Endothelial cell of umbilical vein (primary cell): ENCODE measurements at regions not wholly inside any gene's neighbourhood (a gene's known extent, or its start where the extent isn't known, plus 50 kb on each side); places are given as distances from the start of the nearest gene placed in this dataset.

ENCODE experiments used
- BruUV-seq: library from RNA; stranded (reverse); fragments of 400-500 nt; replicated peaks from 2 replicates; lab custom pipeline; 2021; lab: Mats Ljungman, UMichigan
- CTCF ChIA-PET: fragments of 300-600, 350-600 bp; sonication (Branson Sonifier 250); formaldehyde crosslinking; loops from one replicate; lab custom pipeline; 2021; ENCODE audit warnings: antibody characterized with exemption, inconsistent platforms; lab: Charles Lee
- POLR2A ChIA-PET: fragments of 300-600, 350-600 bp; sonication (Branson Sonifier 250); formaldehyde crosslinking; loops from one replicate; lab custom pipeline; 2021; ENCODE audit warnings: antibody characterized with exemption, inconsistent platforms; lab: Charles Lee
- DNase-seq: peaks from one replicate; pipeline ENCODE4 v3.0.0-alpha.2; 2011; ENCODE audit warnings: low read depth, low spot score
- FAIRE-seq: peaks from 2 replicates; lab custom pipeline; 2011; peaks lifted over from hg19 to GRCh38; lab: Jason Lieb, UNC
- H2AFZ ChIP-seq: 2 replicates; pipeline ENCODE4 v1.6.0; 2012; ENCODE audit warnings: low read depth, low read length, control low read depth, inconsistent platforms
- H3K27ac ChIP-seq: 2 replicates; pipeline ENCODE4 v1.5.1; 2011; ENCODE audit warnings: low read depth, mild to moderate bottlenecking, control low read depth, low read length, moderate library complexity; ENCODE audit not compliant: insufficient read depth
- H3K27me3 ChIP-seq, 2 experiments: 2 replicates each; pipeline versions ENCODE4 v1.6.0 to v1.6.1; 2011; ENCODE audit warnings: low read length in 2 of 2, mixed read lengths in 1 of 2; ENCODE audit not compliant: control insufficient read depth in 2 of 2, insufficient read depth in 2 of 2
- H3K36me3 ChIP-seq, 2 experiments: 2 replicates in 1 of 2; 3 replicates in 1 of 2; pipeline ENCODE4 v1.5.1; 2011; ENCODE audit warnings: low read length in 2 of 2, mild to moderate bottlenecking in 1 of 2, moderate library complexity in 1 of 2; ENCODE audit not compliant: control insufficient read depth in 2 of 2, insufficient read depth in 2 of 2; ENCODE audit errors: extremely low read depth in 1 of 2
- H3K4me1 ChIP-seq: 3 replicates; pipeline ENCODE4 v1.5.1; 2011; ENCODE audit warnings: mild to moderate bottlenecking, low read length; ENCODE audit not compliant: control insufficient read depth, insufficient read depth; ENCODE audit errors: extremely low read depth
- H3K4me2 ChIP-seq: 2 replicates; pipeline ENCODE4 v1.6.1; 2011; ENCODE audit warnings: low read length, control low read depth, mixed read lengths; ENCODE audit not compliant: insufficient read depth
- H3K4me3 ChIP-seq, 3 experiments: fragments of 200-600 bp in 1 of 3; sonication (generic), shearing (Covaris generic) in 1 of 3; replicated peaks in 1 of 3; 2 replicates each; pipeline ENCODE4 v1.5.1; 2011 to 2016; ENCODE audit warnings: control low read depth in 3 of 3, low read length in 3 of 3, mild to moderate bottlenecking in 2 of 3, inconsistent platforms in 1 of 3, low read depth in 1 of 3, moderate library complexity in 1 of 3; ENCODE audit not compliant: insufficient read depth in 1 of 3
- H3K79me2 ChIP-seq: 2 replicates; pipeline ENCODE4 v1.6.0; 2012; ENCODE audit warnings: low read length, inconsistent platforms; ENCODE audit not compliant: control insufficient read depth, insufficient read depth
- H3K9ac ChIP-seq: replicated peaks from 2 replicates; pipeline ENCODE3; 2011; ENCODE audit warnings: low read length, control low read depth; ENCODE audit not compliant: insufficient read depth; ENCODE audit errors: extremely low read depth
- H3K9me1 ChIP-seq: replicated peaks from 3 replicates; pipeline ENCODE4 v1.6.0; 2011; ENCODE audit warnings: mild to moderate bottlenecking, low read length; ENCODE audit not compliant: control insufficient read depth, insufficient read depth; ENCODE audit errors: extremely low read depth
- H3K9me3 ChIP-seq: replicated peaks from 2 replicates; pipeline ENCODE4 v1.5.1; 2012; ENCODE audit warnings: low read length, inconsistent platforms; ENCODE audit not compliant: control insufficient read depth, insufficient read depth
- H4K20me1 ChIP-seq: replicated peaks from 2 replicates; pipeline ENCODE3; 2011; ENCODE audit warnings: mild to moderate bottlenecking, low read length; ENCODE audit not compliant: control insufficient read depth, insufficient read depth; ENCODE audit errors: extremely low read depth
- EZH2 ChIP-seq: IDR thresholded peaks from 2 replicates; pipeline ENCODE4 v1.6.1; 2012; ENCODE audit warnings: borderline replicate concordance, low read depth, mild to moderate bottlenecking, moderate library complexity, low read length, inconsistent platforms; ENCODE audit not compliant: severe bottlenecking
- FOS ChIP-seq: IDR thresholded peaks from 2 replicates; pipeline ENCODE4 v1.6.1; 2011; ENCODE audit warnings: mild to moderate bottlenecking, low read length, moderate library complexity, borderline replicate concordance; ENCODE audit not compliant: insufficient read depth
- GATA2 ChIP-seq: IDR thresholded peaks from 2 replicates; pipeline ENCODE4 v1.7.0; 2011; ENCODE audit warnings: low read depth, mild to moderate bottlenecking, moderate library complexity, mixed read lengths, low read length; ENCODE audit not compliant: insufficient read length, insufficient read depth
- JUN ChIP-seq: IDR thresholded peaks from 2 replicates; pipeline ENCODE4 v1.6.1; 2011; ENCODE audit warnings: borderline replicate concordance, low read depth; ENCODE audit not compliant: insufficient read length, insufficient read depth
- MYC ChIP-seq: IDR thresholded peaks from one replicate; pipeline ENCODE4 v1.6.1; 2011; ENCODE audit warnings: mild to moderate bottlenecking, low read depth, low read length
- POLR2A ChIP-seq: IDR thresholded peaks from 2 replicates; pipeline ENCODE4 v1.6.1; 2012; ENCODE audit warnings: low read depth, mild to moderate bottlenecking, control low read depth, low read length
- POLR2AphosphoS5 ChIP-seq: IDR thresholded peaks from 2 replicates; pipeline ENCODE4 v1.6.1; 2012; ENCODE audit warnings: low read depth, mild to moderate bottlenecking, control low read depth, low read length, moderate library complexity; ENCODE audit not compliant: insufficient read depth
- dilution Hi-C: fragments of 300-500 bp; cut with MboI; formaldehyde crosslinking; loops from one replicate; pipeline ENCODE4 v1.15.0; 2019; ENCODE audit warnings: low sequenced_read_pairs; ENCODE audit not compliant: extremely low pct_ligation_motif_present
- intact Hi-C: fragments of 100-400 bp; cut with micrococcal nuclease; formaldehyde crosslinking; loops from one replicate; pipeline ENCODE4 v1.10.0; 2022
- TF ChIP-seq, protein P1 (sequence below): IDR thresholded peaks from 2 replicates; pipeline ENCODE4 v1.6.1; 2011; ENCODE audit not compliant: insufficient read depth, insufficient read length
- TF ChIP-seq, protein P2 (sequence below), 2 donors: IDR thresholded peaks; 1 replicate in 1 of 2; 2 replicates in 1 of 2; pipeline ENCODE4 v1.5.1; 2011; ENCODE audit warnings: low read length in 2 of 2, mild to moderate bottlenecking in 2 of 2, moderate library complexity in 2 of 2, control low read depth in 1 of 2, inconsistent platforms in 1 of 2, low read depth in 1 of 2; ENCODE audit not compliant: insufficient read depth in 1 of 2; ENCODE audit errors: extremely low read depth in 1 of 2

DNA sequence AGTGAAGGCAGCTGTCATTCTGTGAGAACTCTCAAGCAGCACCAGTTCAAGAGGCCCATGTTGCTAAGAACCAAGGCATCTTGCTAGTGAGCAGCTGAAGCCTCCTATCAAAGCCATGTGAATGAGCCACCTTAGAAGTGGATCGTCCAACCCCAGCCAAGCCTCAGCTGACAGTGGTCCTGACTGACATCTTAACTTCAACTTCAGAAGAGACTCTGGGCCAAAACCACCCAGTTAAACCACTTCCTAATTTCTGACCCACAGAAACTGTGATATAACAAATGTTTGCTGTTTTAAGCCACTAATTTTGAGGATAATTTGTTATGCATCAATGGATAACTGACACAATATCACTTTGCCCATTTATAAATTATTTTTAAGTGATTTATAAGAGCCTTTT, 256.0 kb downstream of the RPAP3 start:
- H3K4me3 ChIP-seq = no peak overlapping the region
- dilution Hi-C loops = no loop called here
- no peaks in the 10 kb centered on the region for H4K20me1 ChIP-seq
- POLR2A ChIA-PET = no interaction called here
- no peaks in the 10 kb centered on the region for H3K9me3 ChIP-seq
- H2AFZ ChIP-seq = no peak overlapping the region
- no peak overlapping the region for H3K9ac ChIP-seq
- intact Hi-C loops = no loop called here
- DNase-seq (no peak), FAIRE-seq (no peak)
- H3K4me1 ChIP-seq = no peaks in the 10 kb centered on the region
- BruUV-seq = no TSS peak
- H3K27ac ChIP-seq = no peak overlapping the region
- H3K36me3 ChIP-seq = no peaks in the 10 kb centered on the region
- peaks cover 4 to 6% of the 10 kb centered on the region in 2 experiments for H3K27me3 ChIP-seq
- no peaks in the 10 kb centered on the region for H3K79me2 ChIP-seq
- TF ChIP-seq, protein P1, sequence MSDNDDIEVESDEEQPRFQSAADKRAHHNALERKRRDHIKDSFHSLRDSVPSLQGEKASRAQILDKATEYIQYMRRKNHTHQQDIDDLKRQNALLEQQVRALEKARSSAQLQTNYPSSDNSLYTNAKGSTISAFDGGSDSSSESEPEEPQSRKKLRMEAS = no peak
- TF ChIP-seq JUN = no peak
- no peak for TF ChIP-seq FOS
- no peak for TF ChIP-seq MYC
- TF ChIP-seq, protein P2, sequence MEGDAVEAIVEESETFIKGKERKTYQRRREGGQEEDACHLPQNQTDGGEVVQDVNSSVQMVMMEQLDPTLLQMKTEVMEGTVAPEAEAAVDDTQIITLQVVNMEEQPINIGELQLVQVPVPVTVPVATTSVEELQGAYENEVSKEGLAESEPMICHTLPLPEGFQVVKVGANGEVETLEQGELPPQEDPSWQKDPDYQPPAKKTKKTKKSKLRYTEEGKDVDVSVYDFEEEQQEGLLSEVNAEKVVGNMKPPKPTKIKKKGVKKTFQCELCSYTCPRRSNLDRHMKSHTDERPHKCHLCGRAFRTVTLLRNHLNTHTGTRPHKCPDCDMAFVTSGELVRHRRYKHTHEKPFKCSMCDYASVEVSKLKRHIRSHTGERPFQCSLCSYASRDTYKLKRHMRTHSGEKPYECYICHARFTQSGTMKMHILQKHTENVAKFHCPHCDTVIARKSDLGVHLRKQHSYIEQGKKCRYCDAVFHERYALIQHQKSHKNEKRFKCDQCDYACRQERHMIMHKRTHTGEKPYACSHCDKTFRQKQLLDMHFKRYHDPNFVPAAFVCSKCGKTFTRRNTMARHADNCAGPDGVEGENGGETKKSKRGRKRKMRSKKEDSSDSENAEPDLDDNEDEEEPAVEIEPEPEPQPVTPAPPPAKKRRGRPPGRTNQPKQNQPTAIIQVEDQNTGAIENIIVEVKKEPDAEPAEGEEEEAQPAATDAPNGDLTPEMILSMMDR (IDR thresholded peaks at IDR 0.05; ENCODE audit: extremely low read depth in 1 of 2, insufficient read depth in 1 of 2, low read depth in 1 of 2, low read length in 2 of 2) = no peak
- no peak for TF ChIP-seq GATA2
- no peak for TF ChIP-seq POLR2AphosphoS5
- TF ChIP-seq EZH2 = no peak
- no peak for TF ChIP-seq POLR2A
- H3K4me2 ChIP-seq = no peak overlapping the region
- no peaks in the 10 kb centered on the region for H3K9me1 ChIP-seq
- CTCF ChIA-PET = no interaction called here
